ENCODE measurements at regions not wholly inside any gene's neighbourhood (a gene's known extent, or its start where the extent isn't known, plus 50 kb on each side); places are given as distances from the start of the nearest gene placed in this dataset.

DNA sequence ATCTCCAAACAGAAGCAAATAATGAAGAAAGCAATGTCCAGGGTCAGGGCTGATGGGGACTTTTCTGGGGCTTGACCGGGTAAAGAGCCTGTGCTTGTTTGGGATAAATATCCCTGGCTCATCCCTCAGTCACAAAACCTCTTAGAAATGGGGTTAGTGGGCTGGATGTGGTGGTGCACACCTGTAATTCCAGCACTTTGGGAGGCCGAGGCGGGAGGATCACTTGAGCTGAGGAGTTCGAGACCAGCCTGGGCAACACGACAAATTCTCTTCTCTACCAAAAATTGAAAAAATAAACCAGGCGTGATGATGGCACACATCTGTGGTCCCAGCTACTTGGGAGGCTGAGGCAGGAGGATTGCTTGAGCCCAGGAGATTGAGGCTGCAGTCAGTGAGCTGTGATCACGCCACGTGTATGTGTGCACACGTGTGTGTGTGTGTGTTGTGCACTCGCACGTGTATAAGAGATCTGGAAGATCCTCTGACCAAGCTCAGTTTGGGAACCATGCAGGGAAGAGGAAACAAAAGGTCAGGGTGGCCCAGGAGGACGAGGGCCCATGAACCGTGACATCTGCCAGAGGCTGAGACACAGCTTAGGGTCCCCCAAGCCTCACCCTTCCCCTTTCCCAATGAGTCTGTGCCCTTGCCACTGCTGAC is 258.6 kb downstream of the TEX36 start:
- no peak for TF ChIP-seq EZH2 (IDR thresholded peaks at IDR 0.05)
- Histone ChIP-seq H3K4me3 (no peak overlapping the region), H3K9me3 (ENCODE audit: low read depth, low read length) (no peaks in the 10 kb centered on the region), H3K27ac (no peak overlapping the region), H3K36me3 (ENCODE audit: insufficient read depth, low read length) (no peaks in the 10 kb centered on the region), H3K9ac (ENCODE audit: insufficient read length) (no peak overlapping the region)
- no peak for DNase-seq (ENCODE audit: low read depth, low spot score)

DNA sequence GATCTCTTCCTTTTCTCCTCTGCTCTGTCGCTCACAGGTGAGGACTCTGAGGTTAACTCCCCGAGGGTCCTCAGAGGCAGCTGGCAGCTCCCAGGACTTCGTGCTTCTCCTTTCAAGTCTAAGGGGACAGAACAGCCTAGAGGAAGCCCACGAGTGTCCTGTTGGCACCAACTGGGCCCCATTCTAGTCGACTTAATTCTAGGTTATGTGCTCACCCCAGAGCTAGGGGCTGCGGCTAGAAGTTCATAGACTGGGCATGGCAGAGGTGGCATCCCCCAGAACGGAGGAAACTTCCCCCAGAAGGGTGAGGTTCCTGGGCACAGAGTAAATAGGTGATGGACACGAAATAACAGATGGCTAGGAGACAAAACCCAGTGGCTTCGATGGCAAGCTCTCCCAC is 259.4 kb downstream of the TEX36 start:
- Histone ChIP-seq H3K9ac (ENCODE audit: insufficient read length) (no peak overlapping the region), H3K4me3 (no peak overlapping the region), H3K9me3 (ENCODE audit: low read depth, low read length) (no peaks in the 10 kb centered on the region), H3K36me3 (ENCODE audit: insufficient read depth, low read length) (no peaks in the 10 kb centered on the region), H3K27ac (no peak overlapping the region)
- TF ChIP-seq FOXP2 (optimal IDR thresholded peaks at IDR 0.05; ENCODE audit: control extremely low read depth, extremely low read length, insufficient read depth), result no peak
- no peak for TF ChIP-seq EZH2 (IDR thresholded peaks at IDR 0.05)
- no peak for TF ChIP-seq POLR2AphosphoS5 (IDR thresholded peaks at IDR 0.05; ENCODE audit: borderline replicate concordance, low read depth, low read length)
- no peak for DNase-seq (ENCODE audit: low read depth, low spot score)

GRCh38 chr10:125419831-125420230 is 259.5 kb upstream of the CTBP2 start:
- TF ChIP-seq FOXP2 (optimal IDR thresholded peaks at IDR 0.05; ENCODE audit: control extremely low read depth, extremely low read length, insufficient read depth) (no peak), POLR2AphosphoS5 (IDR thresholded peaks at IDR 0.05; ENCODE audit: borderline replicate concordance, low read depth, low read length) (no peak), EZH2 (IDR thresholded peaks at IDR 0.05) (no peak)
- Histone ChIP-seq H3K36me3 (ENCODE audit: insufficient read depth, low read length) (no peaks in the 10 kb centered on the region), H3K4me3 (no peak overlapping the region), H3K9me3 (ENCODE audit: low read depth, low read length) (no peaks in the 10 kb centered on the region), H3K9ac (ENCODE audit: insufficient read length) (no peak overlapping the region), H3K27ac (no peak overlapping the region)
- DNase-seq (ENCODE audit: low read depth, low spot score), result no peak

- no peak overlapping the region for H3K27ac ChIP-seq
- H3K9me3 ChIP-seq (ENCODE audit: low read depth, low read length), result no peaks in the 10 kb centered on the region
- DNase-seq (ENCODE audit: low read depth, low spot score), result no peak
- H3K36me3 ChIP-seq (ENCODE audit: insufficient read depth, low read length), result no peaks in the 10 kb centered on the region
- no peak overlapping the region for H3K9ac ChIP-seq (ENCODE audit: insufficient read length)
- no peak overlapping the region for H3K4me3 ChIP-seq
- TF ChIP-seq EZH2 (IDR thresholded peaks at IDR 0.05) (no peak), FOXP2 (optimal IDR thresholded peaks at IDR 0.05; ENCODE audit: control extremely low read depth, extremely low read length, insufficient read depth) (no peak), POLR2AphosphoS5 (IDR thresholded peaks at IDR 0.05; ENCODE audit: borderline replicate concordance, low read depth, low read length) (no peak)
These were observed 258.8 kb upstream of the CTBP2 start for GRCh38 chr10:125419146-125419545.

DNA sequence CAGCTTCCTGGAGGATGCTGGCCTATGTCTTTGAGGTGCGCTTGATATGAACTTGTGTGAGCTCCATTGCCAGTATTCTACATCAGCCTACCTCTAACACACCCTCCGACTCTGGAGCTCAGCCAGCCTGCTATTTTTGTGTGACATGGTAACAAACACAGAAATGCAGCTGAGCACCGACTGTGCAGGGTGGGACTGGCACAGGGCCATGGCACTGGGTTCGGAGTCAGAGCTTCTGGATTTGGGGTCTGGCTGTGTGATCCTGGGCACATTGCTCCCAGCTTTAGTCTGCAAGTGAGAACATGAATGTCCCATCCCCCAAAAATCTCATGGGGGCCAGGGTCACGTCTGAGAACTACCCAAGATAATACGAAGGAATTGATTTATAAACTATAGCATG is 257.2 kb upstream of the CTBP2 start:
- Histone ChIP-seq H3K9me3 (ENCODE audit: low read depth, low read length) (no peaks in the 10 kb centered on the region), H3K27ac (no peak overlapping the region), H3K4me3 (no peak overlapping the region), H3K9ac (ENCODE audit: insufficient read length) (no peak overlapping the region), H3K36me3 (ENCODE audit: insufficient read depth, low read length) (no peaks in the 10 kb centered on the region)
- DNase-seq (ENCODE audit: low read depth, low spot score), result no peak
- TF ChIP-seq POLR2AphosphoS5 (IDR thresholded peaks at IDR 0.05; ENCODE audit: borderline replicate concordance, low read depth, low read length), result no peak
- TF ChIP-seq FOXP2 (optimal IDR thresholded peaks at IDR 0.05; ENCODE audit: control extremely low read depth, extremely low read length, insufficient read depth), result no peak
- TF ChIP-seq EZH2 (IDR thresholded peaks at IDR 0.05), result no peak

DNA sequence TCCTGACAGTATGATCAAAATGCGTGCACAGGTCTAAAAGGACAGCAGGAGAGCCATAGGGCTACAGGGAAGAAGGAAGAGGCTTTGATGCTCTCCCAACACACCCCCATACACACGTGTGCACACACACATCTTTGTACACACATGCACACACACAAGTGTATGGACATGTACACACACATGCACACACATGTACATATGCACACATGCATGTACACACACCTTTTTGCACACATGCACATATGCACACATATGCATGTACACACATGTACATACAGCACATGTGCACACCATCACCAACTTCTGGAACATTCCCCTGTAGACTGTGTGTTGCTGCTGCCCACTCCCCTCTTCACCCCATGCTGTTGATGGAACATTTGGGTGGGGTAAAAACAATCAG is 255.6 kb upstream of the CTBP2 start:
- Histone ChIP-seq H3K27ac (no peak overlapping the region), H3K36me3 (ENCODE audit: insufficient read depth, low read length) (no peaks in the 10 kb centered on the region), H3K4me3 (no peak overlapping the region), H3K9ac (ENCODE audit: insufficient read length) (no peak overlapping the region), H3K9me3 (ENCODE audit: low read depth, low read length) (no peaks in the 10 kb centered on the region)
- TF ChIP-seq POLR2AphosphoS5 (IDR thresholded peaks at IDR 0.05; ENCODE audit: borderline replicate concordance, low read depth, low read length) (no peak), FOXP2 (optimal IDR thresholded peaks at IDR 0.05; ENCODE audit: control extremely low read depth, extremely low read length, insufficient read depth) (no peak), EZH2 (IDR thresholded peaks at IDR 0.05) (no peak)
- no peak for DNase-seq (ENCODE audit: low read depth, low spot score)

DNA sequence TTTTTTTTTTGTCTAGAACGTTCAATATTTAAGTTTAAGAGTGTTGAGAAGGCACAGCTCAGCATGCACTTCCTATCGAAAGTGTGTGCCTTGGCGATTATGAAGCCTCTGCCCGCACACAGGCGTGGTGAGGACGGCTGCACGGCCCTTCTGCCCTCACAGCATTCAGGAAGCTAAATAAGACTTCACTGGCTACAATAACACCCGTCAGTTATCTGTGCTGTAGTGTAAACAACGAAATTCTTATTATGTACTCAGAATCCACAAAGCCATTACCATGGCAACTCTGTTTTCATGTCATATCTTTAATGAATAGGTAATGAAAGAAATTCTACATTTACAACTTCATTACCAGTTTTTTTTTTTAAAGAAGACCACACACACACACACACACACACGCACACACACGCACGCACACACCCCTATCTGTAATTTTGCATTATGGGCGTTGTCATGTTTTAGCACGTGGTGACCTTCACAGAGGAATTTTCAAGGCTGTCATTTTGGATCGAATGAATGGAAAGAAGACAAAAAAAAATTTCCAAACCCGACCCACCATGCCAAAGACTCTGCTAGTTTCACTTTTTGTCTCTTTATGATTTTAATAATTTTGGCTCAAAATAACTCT is 254.8 kb upstream of the CTBP2 start:
- Histone ChIP-seq H3K9me3 (ENCODE audit: low read depth, low read length) (no peaks in the 10 kb centered on the region), H3K36me3 (ENCODE audit: insufficient read depth, low read length) (no peaks in the 10 kb centered on the region), H3K9ac (ENCODE audit: insufficient read length) (no peak overlapping the region), H3K27ac (no peak overlapping the region), H3K4me3 (no peak overlapping the region)
- DNase-seq (ENCODE audit: low read depth, low spot score), result no peak
- no peak for TF ChIP-seq POLR2AphosphoS5 (IDR thresholded peaks at IDR 0.05; ENCODE audit: borderline replicate concordance, low read depth, low read length)
- no peak for TF ChIP-seq EZH2 (IDR thresholded peaks at IDR 0.05)
- TF ChIP-seq FOXP2 (optimal IDR thresholded peaks at IDR 0.05; ENCODE audit: control extremely low read depth, extremely low read length, insufficient read depth), result no peak

DNA sequence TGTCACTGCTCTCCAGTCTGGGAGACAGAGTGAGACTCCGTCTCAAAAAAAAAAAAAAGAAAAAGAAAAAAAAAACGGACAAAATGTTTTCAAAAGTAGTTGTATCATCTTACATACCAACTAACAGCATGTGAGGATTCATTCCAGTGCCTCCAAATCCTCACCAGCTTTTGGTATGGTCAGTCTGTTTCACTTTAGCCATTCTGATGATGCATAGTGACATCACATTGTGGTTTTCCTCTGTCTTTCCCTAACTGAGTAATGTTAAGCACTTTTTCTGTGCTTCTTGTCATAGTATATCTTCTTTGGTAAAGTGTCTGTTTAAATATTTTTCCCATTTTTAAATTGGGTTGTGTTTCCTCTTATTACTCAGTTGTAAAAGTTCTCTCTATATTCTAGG is 251.4 kb upstream of the CTBP2 start:
- no peak for DNase-seq (ENCODE audit: low read depth, low spot score)
- no peak overlapping the region for H3K4me3 ChIP-seq
- TF ChIP-seq FOXP2 (optimal IDR thresholded peaks at IDR 0.05; ENCODE audit: control extremely low read depth, extremely low read length, insufficient read depth) (no peak), EZH2 (IDR thresholded peaks at IDR 0.05) (no peak), POLR2AphosphoS5 (IDR thresholded peaks at IDR 0.05; ENCODE audit: borderline replicate concordance, low read depth, low read length) (no peak)
- no peaks in the 10 kb centered on the region for H3K9me3 ChIP-seq (ENCODE audit: low read depth, low read length)
- H3K27ac ChIP-seq, result no peak overlapping the region
- H3K9ac ChIP-seq (ENCODE audit: insufficient read length), result no peak overlapping the region
- H3K36me3 ChIP-seq (ENCODE audit: insufficient read depth, low read length), result no peaks in the 10 kb centered on the region

DNA sequence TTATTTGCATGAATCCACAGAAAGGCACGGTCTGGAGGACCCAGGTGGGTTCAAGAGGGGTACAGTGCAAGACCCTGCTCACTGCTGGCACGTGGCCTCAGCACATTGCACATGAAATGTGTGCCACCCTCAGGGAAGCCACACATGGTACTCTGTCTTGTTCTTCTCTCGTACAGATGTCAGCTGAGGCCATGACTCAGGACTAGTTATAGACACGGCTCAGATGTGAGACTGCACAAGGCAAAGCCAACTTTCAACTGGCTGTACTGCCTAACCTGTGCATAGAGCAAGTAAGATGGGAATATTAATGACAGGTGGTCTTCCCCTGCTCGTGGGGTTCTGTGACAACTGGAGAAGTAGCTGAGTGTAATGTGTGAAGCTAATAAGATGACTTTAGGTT is 249.4 kb upstream of the CTBP2 start:
- Histone ChIP-seq H3K9me3 (ENCODE audit: low read depth, low read length) (no peaks in the 10 kb centered on the region), H3K36me3 (ENCODE audit: insufficient read depth, low read length) (no peaks in the 10 kb centered on the region), H3K9ac (ENCODE audit: insufficient read length) (no peak overlapping the region), H3K4me3 (no peak overlapping the region), H3K27ac (no peak overlapping the region)
- no peak for DNase-seq (ENCODE audit: low read depth, low spot score)
- TF ChIP-seq POLR2AphosphoS5 (IDR thresholded peaks at IDR 0.05; ENCODE audit: borderline replicate concordance, low read depth, low read length) (no peak), EZH2 (IDR thresholded peaks at IDR 0.05) (no peak), FOXP2 (optimal IDR thresholded peaks at IDR 0.05; ENCODE audit: control extremely low read depth, extremely low read length, insufficient read depth) (no peak)

Data from SK-N-MC (cell line).